PC-9 (cell line): ENCODE measurements at regions not wholly inside any gene's neighbourhood (a gene's known extent, or its start where the extent isn't known, plus 50 kb on each side); places are given as distances from the start of the nearest gene placed in this dataset.

ENCODE experiments used
- EZH2 ChIP-seq: fragments of 200-600 bp; sonication (generic); IDR thresholded peaks from 2 replicates; pipeline ENCODE4 v1.8.0; 2017; ENCODE audit warnings: antibody characterized with exemption, low read depth
- TF ChIP-seq, protein P1 (sequence below): fragments of 200-600 bp; sonication (generic); conservative IDR thresholded peaks from 2 replicates; pipeline ENCODE4 v1.6.1; 2017; ENCODE audit warnings: mixed run types, antibody characterized with exemption, mild to moderate bottlenecking, moderate library complexity

DNA sequence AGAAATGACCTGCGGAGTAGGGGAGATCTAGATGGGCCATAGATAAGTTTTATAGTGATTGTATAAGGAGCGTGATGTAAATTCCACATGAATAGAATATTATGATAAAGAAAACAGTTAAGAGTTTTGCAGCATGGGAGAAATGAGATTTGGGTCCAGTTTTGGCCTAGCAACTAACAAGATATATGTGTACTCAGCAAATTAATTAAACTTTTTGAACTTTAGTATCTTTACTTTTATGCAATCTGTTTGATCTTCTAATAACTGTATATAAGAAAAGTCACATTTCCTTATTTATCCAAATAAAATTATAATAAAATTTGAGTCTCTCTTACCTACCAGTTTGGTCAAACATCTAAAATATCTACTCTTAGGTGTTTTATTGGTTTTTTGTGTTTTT, 1011.8 kb upstream of the NCAM2 start:
- TF ChIP-seq, protein P1, sequence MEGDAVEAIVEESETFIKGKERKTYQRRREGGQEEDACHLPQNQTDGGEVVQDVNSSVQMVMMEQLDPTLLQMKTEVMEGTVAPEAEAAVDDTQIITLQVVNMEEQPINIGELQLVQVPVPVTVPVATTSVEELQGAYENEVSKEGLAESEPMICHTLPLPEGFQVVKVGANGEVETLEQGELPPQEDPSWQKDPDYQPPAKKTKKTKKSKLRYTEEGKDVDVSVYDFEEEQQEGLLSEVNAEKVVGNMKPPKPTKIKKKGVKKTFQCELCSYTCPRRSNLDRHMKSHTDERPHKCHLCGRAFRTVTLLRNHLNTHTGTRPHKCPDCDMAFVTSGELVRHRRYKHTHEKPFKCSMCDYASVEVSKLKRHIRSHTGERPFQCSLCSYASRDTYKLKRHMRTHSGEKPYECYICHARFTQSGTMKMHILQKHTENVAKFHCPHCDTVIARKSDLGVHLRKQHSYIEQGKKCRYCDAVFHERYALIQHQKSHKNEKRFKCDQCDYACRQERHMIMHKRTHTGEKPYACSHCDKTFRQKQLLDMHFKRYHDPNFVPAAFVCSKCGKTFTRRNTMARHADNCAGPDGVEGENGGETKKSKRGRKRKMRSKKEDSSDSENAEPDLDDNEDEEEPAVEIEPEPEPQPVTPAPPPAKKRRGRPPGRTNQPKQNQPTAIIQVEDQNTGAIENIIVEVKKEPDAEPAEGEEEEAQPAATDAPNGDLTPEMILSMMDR = no peak
- TF ChIP-seq EZH2 = no peak
